Rectal smooth muscle tissue (tissue), 1 donor: ENCODE measurements at regions not wholly inside any gene's neighbourhood (a gene's known extent, or its start where the extent isn't known, plus 50 kb on each side); places are given as distances from the start of the nearest gene placed in this dataset.

ENCODE experiments used
- H3K27ac ChIP-seq: one replicate; pipeline ENCODE4 v1.7.0; 2013; ENCODE audit warnings: low read depth, low read length, inconsistent platforms
- H3K27me3 ChIP-seq: one replicate; pipeline ENCODE4 v1.7.0; 2013; ENCODE audit warnings: low read length; ENCODE audit not compliant: control insufficient read depth, insufficient read depth
- H3K36me3 ChIP-seq: one replicate; pipeline ENCODE4 v1.7.0; 2013; ENCODE audit warnings: low read length; ENCODE audit not compliant: control insufficient read depth, insufficient read depth
- H3K4me1 ChIP-seq: one replicate; pipeline ENCODE4 v1.7.0; 2013; ENCODE audit warnings: low read length; ENCODE audit not compliant: control insufficient read depth, insufficient read depth
- H3K4me3 ChIP-seq: one replicate; pipeline ENCODE4 v1.7.0; 2013; ENCODE audit warnings: low read length
- H3K9ac ChIP-seq: one replicate; pipeline ENCODE4 v1.7.0; 2013; ENCODE audit warnings: low read length

- no peak overlapping the region for H3K4me3 ChIP-seq
- H3K27me3 ChIP-seq, result no peaks in the 10 kb centered on the region
- no peak overlapping the region for H3K9ac ChIP-seq
- H3K4me1 ChIP-seq, result peaks cover 8% of the 10 kb centered on the region
- H3K27ac ChIP-seq, result no peak overlapping the region
- H3K36me3 ChIP-seq, result no peaks in the 10 kb centered on the region
Measured at GRCh38 chr3:165645191-165645590, 192.0 kb downstream of the BCHE start.

- Histone ChIP-seq H3K4me3 (no peak overlapping the region), H3K9ac (no peak overlapping the region), H3K27ac (no peak overlapping the region)
Measured at GRCh38 chr3:165644331-165644730, 192.9 kb downstream of the BCHE start.

GRCh38 chr3:165643425-165643824, 193.8 kb downstream of the BCHE start:
- no peaks in the 10 kb centered on the region for H3K27me3 ChIP-seq
- H3K9ac ChIP-seq, result no peak overlapping the region
- H3K27ac ChIP-seq, result peak overlapping the region; percentile 78
- peaks cover 8% of the 10 kb centered on the region for H3K4me1 ChIP-seq
- H3K4me3 ChIP-seq, result no peak overlapping the region
- no peaks in the 10 kb centered on the region for H3K36me3 ChIP-seq

More at GRCh38 chr3:165644331-165644730, 192.9 kb downstream of the BCHE start:
- no peaks in the 10 kb centered on the region for H3K36me3 ChIP-seq
- H3K27me3 ChIP-seq, result no peaks in the 10 kb centered on the region
- H3K4me1 ChIP-seq, result peaks cover 8% of the 10 kb centered on the region

GRCh38 chr3:165642761-165643420, 194.3 kb downstream of the BCHE start:
- H3K36me3 ChIP-seq, result no peaks in the 10 kb centered on the region
- H3K27me3 ChIP-seq, result no peaks in the 10 kb centered on the region
- peak overlapping the region; percentile 78 for H3K27ac ChIP-seq
- no peak overlapping the region for H3K9ac ChIP-seq
- H3K4me1 ChIP-seq, result peaks cover 8% of the 10 kb centered on the region
- H3K4me3 ChIP-seq, result no peak overlapping the region

- Histone ChIP-seq H3K4me1 (peaks cover 8% of the 10 kb centered on the region), H3K27ac (no peak overlapping the region), H3K4me3 (no peak overlapping the region), H3K36me3 (no peaks in the 10 kb centered on the region), H3K9ac (no peak overlapping the region), H3K27me3 (no peaks in the 10 kb centered on the region)
Measured at GRCh38 chr3:165641569-165642310, 195.5 kb downstream of the BCHE start.

GRCh38 chr3:165640970-165641369, 196.3 kb downstream of the BCHE start:
- Histone ChIP-seq H3K27me3 (no peaks in the 10 kb centered on the region), H3K27ac (no peak overlapping the region), H3K36me3 (no peaks in the 10 kb centered on the region), H3K9ac (no peak overlapping the region), H3K4me3 (no peak overlapping the region), H3K4me1 (peaks cover 8% of the 10 kb centered on the region)

GRCh38 chr3:165640031-165640430, 197.2 kb downstream of the BCHE start:
- Histone ChIP-seq H3K27me3 (no peaks in the 10 kb centered on the region), H3K4me1 (peaks cover 12% of the 10 kb centered on the region), H3K36me3 (no peaks in the 10 kb centered on the region), H3K27ac (no peak overlapping the region), H3K4me3 (no peak overlapping the region), H3K9ac (no peak overlapping the region)

- Histone ChIP-seq H3K27ac (no peak overlapping the region), H3K4me3 (no peak overlapping the region), H3K36me3 (no peaks in the 10 kb centered on the region), H3K27me3 (no peaks in the 10 kb centered on the region), H3K4me1 (peaks cover 7% of the 10 kb centered on the region), H3K9ac (no peak overlapping the region)
Measured at GRCh38 chr3:165638034-165638433, 199.2 kb downstream of the BCHE start.

- H3K4me1 ChIP-seq, result peaks cover 5% of the 10 kb centered on the region
Measured at GRCh38 chr3:165636684-165637015, 200.6 kb downstream of the BCHE start.

GRCh38 chr3:165635791-165636683, 201.2 kb downstream of the BCHE start:
- Histone ChIP-seq H3K4me1 (peaks cover 5% of the 10 kb centered on the region), H3K9ac (no peak overlapping the region)

More at GRCh38 chr3:165636684-165637015, 200.6 kb downstream of the BCHE start:
- H3K4me3 ChIP-seq, result no peak overlapping the region
- no peak overlapping the region for H3K27ac ChIP-seq
- no peaks in the 10 kb centered on the region for H3K36me3 ChIP-seq
- H3K9ac ChIP-seq, result no peak overlapping the region
- H3K27me3 ChIP-seq, result no peaks in the 10 kb centered on the region

GRCh38 chr3:165624761-165625160, 212.5 kb downstream of the BCHE start:
- H3K27ac ChIP-seq, result no peak overlapping the region
- H3K4me1 ChIP-seq, result no peaks in the 10 kb centered on the region
- no peaks in the 10 kb centered on the region for H3K27me3 ChIP-seq
- no peak overlapping the region for H3K4me3 ChIP-seq
- H3K9ac ChIP-seq, result no peak overlapping the region
- no peaks in the 10 kb centered on the region for H3K36me3 ChIP-seq

More at GRCh38 chr3:165635791-165636683, 201.2 kb downstream of the BCHE start:
- H3K27me3 ChIP-seq, result no peaks in the 10 kb centered on the region
- no peak overlapping the region for H3K4me3 ChIP-seq
- H3K27ac ChIP-seq, result no peak overlapping the region
- H3K36me3 ChIP-seq, result no peaks in the 10 kb centered on the region

- H3K4me3 ChIP-seq, result no peak overlapping the region
- no peak overlapping the region for H3K9ac ChIP-seq
- H3K27ac ChIP-seq, result no peak overlapping the region
- H3K36me3 ChIP-seq, result no peaks in the 10 kb centered on the region
- no peaks in the 10 kb centered on the region for H3K27me3 ChIP-seq
- H3K4me1 ChIP-seq, result no peaks in the 10 kb centered on the region
Measured at GRCh38 chr3:165622356-165622755, 214.9 kb downstream of the BCHE start.
